ENCODE measurements at regions not wholly inside any gene's neighbourhood (a gene's known extent, or its start where the extent isn't known, plus 50 kb on each side); places are given as distances from the start of the nearest gene placed in this dataset.

- H3K27me3 ChIP-seq = no peaks in the 10 kb centered on the region
- no peaks in the 10 kb centered on the region for H3K9me3 ChIP-seq
- H3K4me3 ChIP-seq = no peak overlapping the region
- no peak overlapping the region for H3K27ac ChIP-seq
- H3K36me3 ChIP-seq = no peaks in the 10 kb centered on the region
- TF ChIP-seq POLR2AphosphoS5 (IDR thresholded peaks at IDR 0.05) (no peak), CTCF (IDR thresholded peaks at IDR 0.05) (no peak), EP300 (IDR thresholded peaks at IDR 0.05) (no peak), POLR2A (IDR thresholded peaks at IDR 0.05) (no peak)
- DNase-seq (no peak), ATAC-seq (ENCODE audit: low FRiP score in 2 of 2) (no peak)
- H3K4me1 ChIP-seq = no peaks in the 10 kb centered on the region
- WGBS, 2 donors = 76 to 85% methylated on average over 6 to 7 of the region's 7 CpGs
Observed at GRCh38 chr1:29743931-29744330, 507.6 kb downstream of the PTPRU start.

- DNase-seq (no peak), ATAC-seq (ENCODE audit: low FRiP score in 2 of 2) (no peak)
- H3K36me3 ChIP-seq = no peaks in the 10 kb centered on the region
- H3K9me3 ChIP-seq = no peaks in the 10 kb centered on the region
- TF ChIP-seq POLR2AphosphoS5 (IDR thresholded peaks at IDR 0.05) (no peak), POLR2A (IDR thresholded peaks at IDR 0.05) (no peak), EP300 (IDR thresholded peaks at IDR 0.05) (no peak), CTCF (IDR thresholded peaks at IDR 0.05) (no peak)
- H3K27me3 ChIP-seq = no peaks in the 10 kb centered on the region
- no peak overlapping the region for H3K27ac ChIP-seq
- H3K4me1 ChIP-seq = no peaks in the 10 kb centered on the region
- no peak overlapping the region for H3K4me3 ChIP-seq
- 75 to 90% methylated on average over 5 of the region's 5 CpGs for WGBS, 2 donors
Observed at GRCh38 chr1:29743264-29743663, 506.9 kb downstream of the PTPRU start.

GRCh38 chr1:29739176-29739575 lies 502.9 kb downstream of the PTPRU start:
- Histone ChIP-seq H3K4me3 (no peak overlapping the region), H3K27me3 (no peaks in the 10 kb centered on the region), H3K27ac (no peak overlapping the region), H3K36me3 (no peaks in the 10 kb centered on the region), H3K4me1 (no peaks in the 10 kb centered on the region), H3K9me3 (no peaks in the 10 kb centered on the region)
- no peak for ATAC-seq (ENCODE audit: low FRiP score in 2 of 2)
- TF ChIP-seq CTCF (IDR thresholded peaks at IDR 0.05) (no peak), POLR2AphosphoS5 (IDR thresholded peaks at IDR 0.05) (no peak), POLR2A (IDR thresholded peaks at IDR 0.05) (no peak), EP300 (IDR thresholded peaks at IDR 0.05) (no peak)
- 58% methylated on average over 1 of the region's 1 CpG; no CpG with 5 or more reads in 1 of the 2 donors for WGBS, 2 donors
- no peak for DNase-seq

- DNase-seq (no peak), ATAC-seq (ENCODE audit: low FRiP score in 2 of 2) (no peak)
- TF ChIP-seq EP300 (IDR thresholded peaks at IDR 0.05) (no peak), POLR2A (IDR thresholded peaks at IDR 0.05) (no peak), POLR2AphosphoS5 (IDR thresholded peaks at IDR 0.05) (no peak), CTCF (IDR thresholded peaks at IDR 0.05) (no peak)
- no peaks in the 10 kb centered on the region for H3K9me3 ChIP-seq
- no peaks in the 10 kb centered on the region for H3K4me1 ChIP-seq
- H3K27ac ChIP-seq = no peak overlapping the region
- no peak overlapping the region for H3K4me3 ChIP-seq
- H3K27me3 ChIP-seq = no peaks in the 10 kb centered on the region
- WGBS, 2 donors = 68 to 73% methylated on average over 5 of the region's 5 CpGs
- no peaks in the 10 kb centered on the region for H3K36me3 ChIP-seq
Observed at GRCh38 chr1:29736582-29737188, 500.4 kb downstream of the PTPRU start.

- Histone ChIP-seq H3K9me3 (no peaks in the 10 kb centered on the region), H3K4me1 (no peaks in the 10 kb centered on the region), H3K27ac (no peak overlapping the region), H3K4me3 (no peak overlapping the region), H3K27me3 (no peaks in the 10 kb centered on the region), H3K36me3 (no peaks in the 10 kb centered on the region)
- ATAC-seq (ENCODE audit: low FRiP score in 2 of 2) (no peak), DNase-seq (no peak)
- WGBS, 2 donors = 66 to 75% methylated on average over 3 of the region's 3 CpGs
- no peak for TF ChIP-seq POLR2A (IDR thresholded peaks at IDR 0.05)
- no peak for TF ChIP-seq POLR2AphosphoS5 (IDR thresholded peaks at IDR 0.05)
- TF ChIP-seq CTCF (IDR thresholded peaks at IDR 0.05) = no peak
- no peak for TF ChIP-seq EP300 (IDR thresholded peaks at IDR 0.05)
Observed at GRCh38 chr1:29732453-29732852, 496.1 kb downstream of the PTPRU start.

Measured in upper lobe of left lung (tissue), 6 donors.